Endothelial cell of umbilical vein (primary cell): ENCODE measurements at regions not wholly inside any gene's neighbourhood (a gene's known extent, or its start where the extent isn't known, plus 50 kb on each side); places are given as distances from the start of the nearest gene placed in this dataset.

Experiments
- BruUV-seq: library from RNA; stranded (reverse); fragments of 400-500 nt; replicated peaks from 2 replicates; lab custom pipeline; 2021; lab: Mats Ljungman, UMichigan
- CTCF ChIA-PET: fragments of 300-600, 350-600 bp; sonication (Branson Sonifier 250); formaldehyde crosslinking; loops from one replicate; lab custom pipeline; 2021; ENCODE audit warnings: antibody characterized with exemption, inconsistent platforms; lab: Charles Lee
- POLR2A ChIA-PET: fragments of 300-600, 350-600 bp; sonication (Branson Sonifier 250); formaldehyde crosslinking; loops from one replicate; lab custom pipeline; 2021; ENCODE audit warnings: antibody characterized with exemption, inconsistent platforms; lab: Charles Lee
- DNase-seq: peaks from one replicate; pipeline ENCODE4 v3.0.0-alpha.2; 2011; ENCODE audit warnings: low read depth, low spot score
- FAIRE-seq: peaks from 2 replicates; lab custom pipeline; 2011; peaks lifted over from hg19 to GRCh38; lab: Jason Lieb, UNC
- H2AFZ ChIP-seq: 2 replicates; pipeline ENCODE4 v1.6.0; 2012; ENCODE audit warnings: low read depth, low read length, control low read depth, inconsistent platforms
- H3K27ac ChIP-seq: 2 replicates; pipeline ENCODE4 v1.5.1; 2011; ENCODE audit warnings: low read depth, mild to moderate bottlenecking, control low read depth, low read length, moderate library complexity; ENCODE audit not compliant: insufficient read depth
- H3K27me3 ChIP-seq, 2 experiments: 2 replicates each; pipeline versions ENCODE4 v1.6.0 to v1.6.1; 2011; ENCODE audit warnings: low read length in 2 of 2, mixed read lengths in 1 of 2; ENCODE audit not compliant: control insufficient read depth in 2 of 2, insufficient read depth in 2 of 2
- H3K36me3 ChIP-seq, 2 experiments: 2 replicates in 1 of 2; 3 replicates in 1 of 2; pipeline ENCODE4 v1.5.1; 2011; ENCODE audit warnings: low read length in 2 of 2, mild to moderate bottlenecking in 1 of 2, moderate library complexity in 1 of 2; ENCODE audit not compliant: control insufficient read depth in 2 of 2, insufficient read depth in 2 of 2; ENCODE audit errors: extremely low read depth in 1 of 2
- H3K4me1 ChIP-seq: 3 replicates; pipeline ENCODE4 v1.5.1; 2011; ENCODE audit warnings: mild to moderate bottlenecking, low read length; ENCODE audit not compliant: control insufficient read depth, insufficient read depth; ENCODE audit errors: extremely low read depth
- H3K4me2 ChIP-seq: 2 replicates; pipeline ENCODE4 v1.6.1; 2011; ENCODE audit warnings: low read length, control low read depth, mixed read lengths; ENCODE audit not compliant: insufficient read depth
- H3K4me3 ChIP-seq, 3 experiments: fragments of 200-600 bp in 1 of 3; sonication (generic), shearing (Covaris generic) in 1 of 3; replicated peaks in 1 of 3; 2 replicates each; pipeline ENCODE4 v1.5.1; 2011 to 2016; ENCODE audit warnings: control low read depth in 3 of 3, low read length in 3 of 3, mild to moderate bottlenecking in 2 of 3, inconsistent platforms in 1 of 3, low read depth in 1 of 3, moderate library complexity in 1 of 3; ENCODE audit not compliant: insufficient read depth in 1 of 3
- H3K79me2 ChIP-seq: 2 replicates; pipeline ENCODE4 v1.6.0; 2012; ENCODE audit warnings: low read length, inconsistent platforms; ENCODE audit not compliant: control insufficient read depth, insufficient read depth
- H3K9ac ChIP-seq: replicated peaks from 2 replicates; pipeline ENCODE3; 2011; ENCODE audit warnings: low read length, control low read depth; ENCODE audit not compliant: insufficient read depth; ENCODE audit errors: extremely low read depth
- H3K9me1 ChIP-seq: replicated peaks from 3 replicates; pipeline ENCODE4 v1.6.0; 2011; ENCODE audit warnings: mild to moderate bottlenecking, low read length; ENCODE audit not compliant: control insufficient read depth, insufficient read depth; ENCODE audit errors: extremely low read depth
- H3K9me3 ChIP-seq: replicated peaks from 2 replicates; pipeline ENCODE4 v1.5.1; 2012; ENCODE audit warnings: low read length, inconsistent platforms; ENCODE audit not compliant: control insufficient read depth, insufficient read depth
- H4K20me1 ChIP-seq: replicated peaks from 2 replicates; pipeline ENCODE3; 2011; ENCODE audit warnings: mild to moderate bottlenecking, low read length; ENCODE audit not compliant: control insufficient read depth, insufficient read depth; ENCODE audit errors: extremely low read depth
- CTCF ChIP-seq, 2 donors: IDR thresholded peaks; 1 replicate in 1 of 2; 2 replicates in 1 of 2; pipeline ENCODE4 v1.5.1; 2011; ENCODE audit warnings: low read length in 2 of 2, mild to moderate bottlenecking in 2 of 2, moderate library complexity in 2 of 2, control low read depth in 1 of 2, inconsistent platforms in 1 of 2, low read depth in 1 of 2; ENCODE audit not compliant: insufficient read depth in 1 of 2; ENCODE audit errors: extremely low read depth in 1 of 2
- EZH2 ChIP-seq: IDR thresholded peaks from 2 replicates; pipeline ENCODE4 v1.6.1; 2012; ENCODE audit warnings: borderline replicate concordance, low read depth, mild to moderate bottlenecking, moderate library complexity, low read length, inconsistent platforms; ENCODE audit not compliant: severe bottlenecking
- FOS ChIP-seq: IDR thresholded peaks from 2 replicates; pipeline ENCODE4 v1.6.1; 2011; ENCODE audit warnings: mild to moderate bottlenecking, low read length, moderate library complexity, borderline replicate concordance; ENCODE audit not compliant: insufficient read depth
- GATA2 ChIP-seq: IDR thresholded peaks from 2 replicates; pipeline ENCODE4 v1.7.0; 2011; ENCODE audit warnings: low read depth, mild to moderate bottlenecking, moderate library complexity, mixed read lengths, low read length; ENCODE audit not compliant: insufficient read length, insufficient read depth
- JUN ChIP-seq: IDR thresholded peaks from 2 replicates; pipeline ENCODE4 v1.6.1; 2011; ENCODE audit warnings: borderline replicate concordance, low read depth; ENCODE audit not compliant: insufficient read length, insufficient read depth
- MAX ChIP-seq: IDR thresholded peaks from 2 replicates; pipeline ENCODE4 v1.6.1; 2011; ENCODE audit not compliant: insufficient read depth, insufficient read length
- MYC ChIP-seq: IDR thresholded peaks from one replicate; pipeline ENCODE4 v1.6.1; 2011; ENCODE audit warnings: mild to moderate bottlenecking, low read depth, low read length
- POLR2A ChIP-seq: IDR thresholded peaks from 2 replicates; pipeline ENCODE4 v1.6.1; 2012; ENCODE audit warnings: low read depth, mild to moderate bottlenecking, control low read depth, low read length
- POLR2AphosphoS5 ChIP-seq: IDR thresholded peaks from 2 replicates; pipeline ENCODE4 v1.6.1; 2012; ENCODE audit warnings: low read depth, mild to moderate bottlenecking, control low read depth, low read length, moderate library complexity; ENCODE audit not compliant: insufficient read depth
- dilution Hi-C: fragments of 300-500 bp; cut with MboI; formaldehyde crosslinking; loops from one replicate; pipeline ENCODE4 v1.15.0; 2019; ENCODE audit warnings: low sequenced_read_pairs; ENCODE audit not compliant: extremely low pct_ligation_motif_present
- intact Hi-C: fragments of 100-400 bp; cut with micrococcal nuclease; formaldehyde crosslinking; loops from one replicate; pipeline ENCODE4 v1.10.0; 2022

- Histone ChIP-seq H3K27me3 (peaks cover 0 to 1% of the 10 kb centered on the region in 2 experiments), H3K9ac (no peak overlapping the region), H3K27ac (no peak overlapping the region), H3K9me1 (no peaks in the 10 kb centered on the region), H4K20me1 (no peaks in the 10 kb centered on the region), H3K4me2 (no peak overlapping the region), H3K36me3 (no peaks in the 10 kb centered on the region), H2AFZ (no peak overlapping the region), H3K79me2 (no peaks in the 10 kb centered on the region), H3K9me3 (no peaks in the 10 kb centered on the region), H3K4me1 (no peaks in the 10 kb centered on the region), H3K4me3 (no peak overlapping the region)
- FAIRE-seq, result no peak
- TF ChIP-seq MAX (no peak), GATA2 (no peak), JUN (no peak), POLR2A (no peak), EZH2 (no peak), CTCF (IDR thresholded peaks at IDR 0.05; ENCODE audit: extremely low read depth in 1 of 2, insufficient read depth in 1 of 2, low read depth in 1 of 2, low read length in 2 of 2) (no peak), MYC (no peak), POLR2AphosphoS5 (no peak), FOS (no peak)
- no TSS peak for BruUV-seq
- dilution Hi-C loops, result no loop called here
- intact Hi-C loops, result no loop called here
- ChIA-PET POLR2A (no interaction called here), CTCF (interaction anchor here (1.2 to 1.8 kb wide), 3 partner anchors 14 to 65 kb away, joined by 3 to 4 read pairs (median 3); no protein-coding TSS in a partner anchor)
- no peak for DNase-seq
These were observed 104.7 kb upstream of the PKDCC start for GRCh38 chr2:41943159-41943558.
